ENCODE measurements at regions not wholly inside any gene's neighbourhood (a gene's known extent, or its start where the extent isn't known, plus 50 kb on each side); places are given as distances from the start of the nearest gene placed in this dataset.
A peak's percentile ranks its signal among the peaks of the same experiment; 100 is the strongest.

DNA sequence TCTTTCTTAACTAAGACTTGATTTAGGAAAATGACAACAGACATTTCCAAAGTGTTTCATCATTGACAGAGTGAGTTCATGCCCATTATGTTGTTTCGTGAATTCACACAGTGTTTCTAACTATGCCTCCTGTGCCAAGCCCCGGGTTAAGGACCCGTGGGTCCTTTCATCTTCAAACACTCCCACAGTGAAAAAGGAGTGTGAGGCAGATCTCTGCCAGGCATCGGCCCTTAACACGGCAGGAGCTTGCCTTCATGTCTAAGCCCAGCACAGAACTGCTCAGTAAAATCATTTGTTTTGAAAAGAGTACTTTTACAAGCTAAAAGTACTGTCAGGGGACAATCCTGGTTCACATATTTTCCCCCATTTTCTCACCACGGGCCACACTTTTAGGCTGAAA, 80.0 kb upstream of the FOXB1 start:
- H3K27me3 ChIP-seq = no peaks in the 10 kb centered on the region
- ATAC-seq = no peak
- 43% methylated on average over 6 of the region's 6 CpGs for WGBS (ENCODE audit: insufficient coverage, low coverage, low lambda C conversion rate, missing lambda C conversion rate)
- TF ChIP-seq POLR2A (IDR thresholded peaks at IDR 0.05) = no peak
- TF ChIP-seq, protein P1, sequence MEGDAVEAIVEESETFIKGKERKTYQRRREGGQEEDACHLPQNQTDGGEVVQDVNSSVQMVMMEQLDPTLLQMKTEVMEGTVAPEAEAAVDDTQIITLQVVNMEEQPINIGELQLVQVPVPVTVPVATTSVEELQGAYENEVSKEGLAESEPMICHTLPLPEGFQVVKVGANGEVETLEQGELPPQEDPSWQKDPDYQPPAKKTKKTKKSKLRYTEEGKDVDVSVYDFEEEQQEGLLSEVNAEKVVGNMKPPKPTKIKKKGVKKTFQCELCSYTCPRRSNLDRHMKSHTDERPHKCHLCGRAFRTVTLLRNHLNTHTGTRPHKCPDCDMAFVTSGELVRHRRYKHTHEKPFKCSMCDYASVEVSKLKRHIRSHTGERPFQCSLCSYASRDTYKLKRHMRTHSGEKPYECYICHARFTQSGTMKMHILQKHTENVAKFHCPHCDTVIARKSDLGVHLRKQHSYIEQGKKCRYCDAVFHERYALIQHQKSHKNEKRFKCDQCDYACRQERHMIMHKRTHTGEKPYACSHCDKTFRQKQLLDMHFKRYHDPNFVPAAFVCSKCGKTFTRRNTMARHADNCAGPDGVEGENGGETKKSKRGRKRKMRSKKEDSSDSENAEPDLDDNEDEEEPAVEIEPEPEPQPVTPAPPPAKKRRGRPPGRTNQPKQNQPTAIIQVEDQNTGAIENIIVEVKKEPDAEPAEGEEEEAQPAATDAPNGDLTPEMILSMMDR (IDR thresholded peaks at IDR 0.05) = no peak
- intact Hi-C loops (cut with DNase I) = no loop called here
- no peaks in the 10 kb centered on the region for H3K36me3 ChIP-seq
- DNase-seq = no peak
- H3K27ac ChIP-seq = no peak overlapping the region
- H3K4me3 ChIP-seq = no peak overlapping the region
- no peaks in the 10 kb centered on the region for H3K4me1 ChIP-seq
- H3K9me3 ChIP-seq = no peaks in the 10 kb centered on the region

DNA sequence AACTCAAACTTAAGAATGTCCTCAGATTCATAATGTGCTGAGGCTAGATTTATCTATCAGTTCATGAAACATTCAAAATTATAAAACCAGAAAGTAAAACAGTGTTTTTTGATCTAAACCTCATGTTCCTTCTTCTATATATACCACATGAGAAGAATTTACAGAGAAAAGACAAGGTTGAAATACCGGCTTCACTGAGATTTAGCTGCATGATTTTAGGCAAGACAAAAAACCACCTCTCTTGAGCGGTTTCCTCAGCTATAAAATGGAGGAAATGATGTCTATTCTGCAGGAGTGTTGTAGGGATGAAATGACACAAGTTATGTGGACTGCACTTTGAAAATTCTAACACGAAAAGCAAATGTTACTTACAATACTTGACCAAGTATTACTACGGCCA, 80.6 kb upstream of the FOXB1 start:
- DNase-seq = no peak
- WGBS (ENCODE audit: insufficient coverage, low coverage, low lambda C conversion rate, missing lambda C conversion rate) = 83% methylated on average over 4 of the region's 4 CpGs
- intact Hi-C loops (cut with DNase I) = no loop called here

DNA sequence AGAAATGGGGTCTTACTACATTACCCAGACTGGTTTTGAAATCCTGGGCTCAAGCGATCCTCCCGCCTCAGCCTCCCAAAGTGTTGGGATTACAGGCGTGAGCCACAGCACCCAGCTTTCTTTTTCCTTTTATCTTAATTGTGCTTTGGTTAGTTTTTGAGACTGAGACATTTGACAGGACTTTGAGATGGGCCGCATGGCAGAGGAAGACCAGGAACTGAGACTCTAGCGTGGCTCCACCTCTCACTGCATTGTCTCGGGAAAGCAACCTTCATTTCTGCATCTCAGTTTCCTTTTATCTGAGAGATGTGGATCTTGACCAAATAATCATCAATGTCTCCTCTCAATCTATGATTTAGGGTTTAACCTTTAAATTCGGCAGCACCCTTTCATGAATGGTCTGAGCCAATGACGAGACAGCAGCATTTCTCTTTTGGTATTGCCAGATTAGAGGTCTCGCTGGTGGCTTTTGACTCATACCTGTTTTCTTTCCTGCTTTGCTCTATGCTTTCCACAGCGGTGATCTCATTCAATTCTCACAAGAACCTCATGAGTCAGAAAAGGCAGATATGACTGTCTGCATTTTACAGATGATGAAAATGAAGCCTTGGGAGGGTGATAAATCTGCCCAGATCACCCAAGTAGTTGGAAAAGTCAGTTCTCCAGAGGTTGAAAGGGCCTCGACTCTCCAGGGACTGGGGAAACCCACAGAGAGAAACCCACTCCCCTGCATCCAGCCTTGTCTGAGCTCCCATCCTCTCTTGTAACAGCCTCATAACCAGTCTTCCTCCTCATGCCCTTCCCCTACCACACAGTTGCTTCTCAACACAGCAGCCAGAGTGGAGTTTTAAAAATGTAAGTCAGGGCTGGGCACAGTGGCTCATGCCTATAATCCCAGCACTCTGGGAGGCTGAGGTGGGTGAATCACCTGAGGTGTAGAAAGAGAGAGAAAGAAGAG, 84.8 kb upstream of the FOXB1 start:
- Histone ChIP-seq H3K27ac (no peak overlapping the region), H3K4me3 (no peak overlapping the region), H3K4me1 (no peaks in the 10 kb centered on the region), H3K36me3 (no peaks in the 10 kb centered on the region), H3K27me3 (no peaks in the 10 kb centered on the region), H3K9me3 (no peaks in the 10 kb centered on the region)
- intact Hi-C loops (cut with DNase I) = no loop called here
- WGBS (ENCODE audit: insufficient coverage, low coverage, low lambda C conversion rate, missing lambda C conversion rate) = 59% methylated on average over 11 of the region's 11 CpGs
- TF ChIP-seq, protein P1 (IDR thresholded peaks at IDR 0.05) = no peak
- TF ChIP-seq POLR2A (IDR thresholded peaks at IDR 0.05) = no peak
- no peak for DNase-seq
- no peak for ATAC-seq

More for the DNA sequence above, 80.6 kb upstream of the FOXB1 start:
- TF ChIP-seq POLR2A (IDR thresholded peaks at IDR 0.05) = no peak
- TF ChIP-seq, protein P1 (IDR thresholded peaks at IDR 0.05) = no peak
- Histone ChIP-seq H3K4me3 (no peak overlapping the region), H3K36me3 (no peaks in the 10 kb centered on the region), H3K9me3 (no peaks in the 10 kb centered on the region), H3K27ac (no peak overlapping the region), H3K4me1 (no peaks in the 10 kb centered on the region), H3K27me3 (no peaks in the 10 kb centered on the region)
- ATAC-seq = no peak

DNA sequence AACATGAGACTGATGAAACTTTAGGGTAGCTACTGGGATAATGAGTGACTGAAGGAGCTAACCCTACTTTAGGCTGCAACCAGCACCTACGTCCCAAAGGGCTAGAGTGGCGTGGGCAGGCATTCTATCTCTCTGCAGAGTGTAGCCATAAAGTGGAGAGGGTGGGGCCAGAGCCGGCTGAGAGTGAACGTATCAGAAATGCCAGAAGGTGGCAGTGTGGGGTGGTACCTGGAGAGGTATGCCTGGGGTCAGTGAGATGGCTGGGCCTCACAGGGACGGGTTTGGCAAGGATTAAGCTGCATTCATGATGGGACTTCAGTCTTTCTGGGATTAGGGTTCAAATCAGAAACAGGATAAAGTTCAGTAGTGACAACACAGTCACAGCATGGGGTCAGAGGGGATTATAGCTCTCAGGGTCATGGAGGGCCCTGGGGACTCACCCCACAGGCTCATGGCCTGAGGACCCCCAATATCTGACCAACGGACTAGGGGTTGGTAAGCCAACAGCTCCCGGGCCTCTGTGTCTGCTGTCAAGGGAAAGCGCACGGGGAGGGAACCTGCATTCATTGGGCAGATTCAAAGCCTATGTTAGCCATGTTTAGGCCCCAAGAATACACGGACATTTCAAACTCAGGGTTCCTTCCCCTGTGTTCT, 86.5 kb upstream of the FOXB1 start:
- intact Hi-C loops (cut with DNase I) = no loop called here
- Histone ChIP-seq H3K4me3 (no peak overlapping the region), H3K27ac (no peak overlapping the region), H3K36me3 (no peaks in the 10 kb centered on the region), H3K27me3 (no peaks in the 10 kb centered on the region), H3K9me3 (no peaks in the 10 kb centered on the region), H3K4me1 (no peaks in the 10 kb centered on the region)
- 27% methylated on average over 10 of the region's 10 CpGs for WGBS (ENCODE audit: insufficient coverage, low coverage, low lambda C conversion rate, missing lambda C conversion rate)
- TF ChIP-seq POLR2A (IDR thresholded peaks at IDR 0.05) = no peak
- TF ChIP-seq, protein P1 (IDR thresholded peaks at IDR 0.05) = peak; percentile 63 to 74 (median 71)
- ATAC-seq (peak; percentile 98 to 100 (median 100)), DNase-seq (peak; percentile 63 to 74 (median 64))

All from right lobe of liver (tissue), 6 donors.